SK-N-SH (cell line): ENCODE measurements at regions not wholly inside any gene's neighbourhood (a gene's known extent, or its start where the extent isn't known, plus 50 kb on each side); places are given as distances from the start of the nearest gene placed in this dataset.

Experiments used
- CTCF ChIA-PET: fragments of 300-600, 350-600 bp; formaldehyde crosslinking; extraction: SDS; loops from one replicate; lab custom pipeline; 2021; lab: Yijun Ruan, JAX
- POLR2A ChIA-PET: fragments of 350-600 bp; sonication (Branson Sonifier 250); formaldehyde crosslinking; extraction: SDS; loops from one replicate; lab custom pipeline; 2020; ENCODE audit warnings: antibody characterized with exemption, inconsistent platforms; lab: Yijun Ruan, JAX
- DNase-seq: peaks from one replicate; pipeline ENCODE4 v3.0.0; 2012
- H2AFZ ChIP-seq: fragments of 200-600 bp; sonication (generic); 2 replicates; pipeline ENCODE4 v1.8.1; 2016; ENCODE audit warnings: antibody characterized with exemption, mild to moderate bottlenecking, low read depth
- H3F3A ChIP-seq: fragments of 200-600 bp; sonication (generic); replicated peaks from 2 replicates; pipeline ENCODE3; 2016; ENCODE audit warnings: antibody characterized with exemption, mild to moderate bottlenecking; ENCODE audit not compliant: insufficient read depth
- H3K27ac ChIP-seq, 2 experiments: fragments of 200-500 bp in 1 of 2; fragments of 200-600 bp in 1 of 2; sonication (Bioruptor generic) in 1 of 2; sonication (generic), shearing (Covaris generic) in 1 of 2; 2 replicates each; pipeline versions ENCODE4 v1.5.1 to v1.6.1; 2014 to 2016; ENCODE audit warnings: low read depth in 2 of 2, inconsistent platforms in 1 of 2, low read length in 1 of 2, mild to moderate bottlenecking in 1 of 2, mixed read lengths in 1 of 2
- H3K27me3 ChIP-seq: fragments of 200-600 bp; sonication (generic), shearing (Covaris generic); 2 replicates; pipeline ENCODE4 v1.6.1; 2016; ENCODE audit warnings: mixed run types; ENCODE audit not compliant: insufficient read depth
- H3K36me3 ChIP-seq, 2 experiments: fragments of 200-500 bp in 1 of 2; fragments of 200-600 bp in 1 of 2; sonication (Bioruptor generic) in 1 of 2; sonication (generic) in 1 of 2; replicated peaks in 1 of 2; 2 replicates each; pipeline versions ENCODE3 to v1.5.1; 2014 to 2016; ENCODE audit warnings: low read length in 1 of 2, mild to moderate bottlenecking in 1 of 2; ENCODE audit not compliant: insufficient read depth in 2 of 2, control insufficient read depth in 1 of 2
- H3K4me1 ChIP-seq, 2 experiments: fragments of 200-500 bp in 1 of 2; fragments of 200-600 bp in 1 of 2; sonication (Bioruptor generic) in 1 of 2; sonication (generic), shearing (Covaris generic) in 1 of 2; 2 replicates each; pipeline versions ENCODE4 v1.5.1 to v1.6.1; 2014 to 2016; ENCODE audit warnings: low read depth in 1 of 2, low read length in 1 of 2, mixed run types in 1 of 2; ENCODE audit not compliant: insufficient read depth in 2 of 2, control insufficient read depth in 1 of 2
- H3K4me2 ChIP-seq: fragments of 200-600 bp; sonication (generic), shearing (Covaris generic); 2 replicates; pipeline ENCODE4 v1.6.1; 2017; ENCODE audit warnings: mixed run types
- H3K4me3 ChIP-seq, 2 experiments: fragments of 200-500 bp in 1 of 2; fragments of 200-600 bp in 1 of 2; sonication (Bioruptor generic) in 1 of 2; sonication (generic), shearing (Covaris generic) in 1 of 2; 2 replicates each; pipeline versions ENCODE4 v1.5.1 to v1.8.1; 2014 to 2016; ENCODE audit warnings: low read depth in 2 of 2, inconsistent platforms in 1 of 2, low read length in 1 of 2, mild to moderate bottlenecking in 1 of 2, mixed read lengths in 1 of 2, moderate library complexity in 1 of 2
- H3K79me2 ChIP-seq: fragments of 200-600 bp; sonication (generic); 2 replicates; pipeline ENCODE4 v1.8.1; 2017; ENCODE audit warnings: mild to moderate bottlenecking; ENCODE audit not compliant: insufficient read depth
- H3K9ac ChIP-seq: fragments of 200-600 bp; sonication (generic); 2 replicates; pipeline ENCODE4 v1.6.1; 2017; ENCODE audit warnings: mixed run types
- H3K9me2 ChIP-seq: fragments of 200-600 bp; sonication (generic); 2 replicates; pipeline ENCODE4 v1.6.1; 2017; ENCODE audit warnings: mixed run types
- H3K9me3 ChIP-seq: fragments of 200-600 bp; sonication (generic); 2 replicates; pipeline ENCODE4 v1.6.1; 2017; ENCODE audit warnings: mixed run types, mild to moderate bottlenecking, moderate library complexity
- H4K20me1 ChIP-seq: fragments of 200-600 bp; sonication (generic); 2 replicates; pipeline ENCODE4 v1.6.1; 2017; ENCODE audit warnings: mild to moderate bottlenecking, mixed run types; ENCODE audit not compliant: insufficient read depth
- CHD2 ChIP-seq: fragments of 150-350 bp; IDR thresholded peaks from 2 replicates; pipeline ENCODE4 v1.6.1; 2018; ENCODE audit warnings: low read length; ENCODE audit not compliant: partially characterized antibody
- ELF1 ChIP-seq: IDR thresholded peaks from 2 replicates; pipeline ENCODE4 v1.4.0; 2012
- FOSL2 ChIP-seq: IDR thresholded peaks from 2 replicates; pipeline ENCODE4 v1.4.0; 2012; ENCODE audit warnings: low read depth, mild to moderate bottlenecking, moderate library complexity, borderline replicate concordance
- FOXJ3 ChIP-seq: sonication (generic); formaldehyde crosslinking; IDR thresholded peaks from 2 replicates; pipeline ENCODE4 v1.5.1; 2020; ENCODE audit warnings: mild to moderate bottlenecking, missing genetic modification reagents
- GATA2 ChIP-seq: sonication (generic); formaldehyde crosslinking; IDR thresholded peaks from 2 replicates; pipeline ENCODE4 v1.5.0; 2020; ENCODE audit warnings: mild to moderate bottlenecking, missing genetic modification reagents
- JUND ChIP-seq: IDR thresholded peaks from 2 replicates; pipeline ENCODE4 v1.4.0; 2012
- RXRA ChIP-seq: IDR thresholded peaks from 2 replicates; pipeline ENCODE4 v1.4.0; 2012; ENCODE audit warnings: low read depth, mild to moderate bottlenecking, borderline replicate concordance
- TAF1 ChIP-seq: IDR thresholded peaks from 2 replicates; pipeline ENCODE4 v1.6.1; 2012; ENCODE audit warnings: low read depth, mild to moderate bottlenecking, low read length, moderate library complexity, borderline replicate concordance
- whole genome bisulfite sequencing: methylation state at CpG from one replicate; pipeline ENCODE4 v1.1.6; 2017; ENCODE audit warnings: low lambda C conversion rate; 5-methylcytosine and 5-hydroxymethylcytosine counted together
- TF ChIP-seq, protein P1 (sequence below): IDR thresholded peaks from 2 replicates; pipeline ENCODE4; 2012
- TF ChIP-seq, protein P2 (sequence below): fragments of 150-350 bp; IDR thresholded peaks from 2 replicates; pipeline ENCODE4 v1.6.1; 2016; ENCODE audit warnings: mild to moderate bottlenecking, low read depth, low read length
- TF ChIP-seq, protein P3 (sequence below): IDR thresholded peaks from 2 replicates; pipeline ENCODE4 v1.4.0; 2012; ENCODE audit warnings: low read depth, borderline replicate concordance

DNA sequence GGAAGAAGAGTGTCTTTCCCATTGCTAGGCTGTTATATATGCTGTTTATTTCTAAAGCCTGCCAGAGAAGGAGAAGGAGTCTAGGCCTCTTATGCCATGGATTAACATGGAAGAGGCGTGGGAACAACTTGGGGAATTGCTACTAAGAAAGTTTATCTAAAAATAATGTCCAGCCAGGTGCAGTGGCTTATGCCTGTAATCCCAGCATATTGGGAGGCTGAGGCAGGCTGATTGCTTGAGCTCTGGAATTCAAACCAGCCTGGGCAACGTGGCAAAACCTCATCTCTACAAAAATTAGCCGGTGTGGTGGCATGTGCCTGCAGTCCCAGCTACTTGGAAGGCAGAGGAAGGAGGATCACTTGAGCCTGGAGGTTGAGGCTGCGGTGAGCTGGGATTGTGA lies 51.7 kb upstream of the ARPP19 start:
- Histone ChIP-seq H3K4me2 (no peak overlapping the region), H3K9me3 (no peaks in the 10 kb centered on the region), H4K20me1 (no peaks in the 10 kb centered on the region), H2AFZ (no peak overlapping the region), H3K27me3 (no peaks in the 10 kb centered on the region), H3K9ac (no peak overlapping the region), H3F3A (no peaks in the 10 kb centered on the region), H3K4me3 (no peak overlapping the region), H3K36me3 (peaks cover 0 to 9% of the 10 kb centered on the region in 2 experiments), H3K27ac (no peak overlapping the region), H3K4me1 (no peaks in the 10 kb centered on the region), H3K79me2 (no peaks in the 10 kb centered on the region), H3K9me2 (no peaks in the 10 kb centered on the region)
- WGBS: 72% methylated on average over 3 of the region's 4 CpGs
- POLR2A ChIA-PET: no interaction called here
- DNase-seq: no peak
- CTCF ChIA-PET: no interaction called here
- TF ChIP-seq, protein P1, sequence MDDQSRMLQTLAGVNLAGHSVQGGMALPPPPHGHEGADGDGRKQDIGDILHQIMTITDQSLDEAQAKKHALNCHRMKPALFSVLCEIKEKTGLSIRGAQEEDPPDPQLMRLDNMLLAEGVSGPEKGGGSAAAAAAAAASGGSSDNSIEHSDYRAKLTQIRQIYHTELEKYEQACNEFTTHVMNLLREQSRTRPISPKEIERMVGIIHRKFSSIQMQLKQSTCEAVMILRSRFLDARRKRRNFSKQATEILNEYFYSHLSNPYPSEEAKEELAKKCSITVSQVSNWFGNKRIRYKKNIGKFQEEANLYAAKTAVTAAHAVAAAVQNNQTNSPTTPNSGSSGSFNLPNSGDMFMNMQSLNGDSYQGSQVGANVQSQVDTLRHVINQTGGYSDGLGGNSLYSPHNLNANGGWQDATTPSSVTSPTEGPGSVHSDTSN: no peak
- no peak for TF ChIP-seq CHD2
- no peak for TF ChIP-seq RXRA
- TF ChIP-seq TAF1: no peak
- no peak for TF ChIP-seq FOSL2
- TF ChIP-seq, protein P2, sequence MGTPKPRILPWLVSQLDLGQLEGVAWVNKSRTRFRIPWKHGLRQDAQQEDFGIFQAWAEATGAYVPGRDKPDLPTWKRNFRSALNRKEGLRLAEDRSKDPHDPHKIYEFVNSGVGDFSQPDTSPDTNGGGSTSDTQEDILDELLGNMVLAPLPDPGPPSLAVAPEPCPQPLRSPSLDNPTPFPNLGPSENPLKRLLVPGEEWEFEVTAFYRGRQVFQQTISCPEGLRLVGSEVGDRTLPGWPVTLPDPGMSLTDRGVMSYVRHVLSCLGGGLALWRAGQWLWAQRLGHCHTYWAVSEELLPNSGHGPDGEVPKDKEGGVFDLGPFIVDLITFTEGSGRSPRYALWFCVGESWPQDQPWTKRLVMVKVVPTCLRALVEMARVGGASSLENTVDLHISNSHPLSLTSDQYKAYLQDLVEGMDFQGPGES: no peak
- TF ChIP-seq, protein P3, sequence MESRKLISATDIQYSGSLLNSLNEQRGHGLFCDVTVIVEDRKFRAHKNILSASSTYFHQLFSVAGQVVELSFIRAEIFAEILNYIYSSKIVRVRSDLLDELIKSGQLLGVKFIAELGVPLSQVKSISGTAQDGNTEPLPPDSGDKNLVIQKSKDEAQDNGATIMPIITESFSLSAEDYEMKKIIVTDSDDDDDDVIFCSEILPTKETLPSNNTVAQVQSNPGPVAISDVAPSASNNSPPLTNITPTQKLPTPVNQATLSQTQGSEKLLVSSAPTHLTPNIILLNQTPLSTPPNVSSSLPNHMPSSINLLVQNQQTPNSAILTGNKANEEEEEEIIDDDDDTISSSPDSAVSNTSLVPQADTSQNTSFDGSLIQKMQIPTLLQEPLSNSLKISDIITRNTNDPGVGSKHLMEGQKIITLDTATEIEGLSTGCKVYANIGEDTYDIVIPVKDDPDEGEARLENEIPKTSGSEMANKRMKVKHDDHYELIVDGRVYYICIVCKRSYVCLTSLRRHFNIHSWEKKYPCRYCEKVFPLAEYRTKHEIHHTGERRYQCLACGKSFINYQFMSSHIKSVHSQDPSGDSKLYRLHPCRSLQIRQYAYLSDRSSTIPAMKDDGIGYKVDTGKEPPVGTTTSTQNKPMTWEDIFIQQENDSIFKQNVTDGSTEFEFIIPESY: no peak
- TF ChIP-seq FOXJ3 (CRISPR knock-in tag): no peak
- no peak for TF ChIP-seq ELF1
- no peak for TF ChIP-seq GATA2 (CRISPR knock-in tag)
- no peak for TF ChIP-seq JUND
